Suppressor macrophage treated with lipopolysaccharide for 1 hour (primary cell): ENCODE measurements at regions not wholly inside any gene's neighbourhood (a gene's known extent, or its start where the extent isn't known, plus 50 kb on each side); places are given as distances from the start of the nearest gene placed in this dataset.

Source experiments
- DNase-seq, 3 donors: peaks; one replicate each; pipeline ENCODE4 v3.0.0-alpha.2; 2020 to 2022

GRCh38 chr6:147717991-147718390 lies 209.5 kb downstream of the SAMD5 start:
- no peak for DNase-seq

- no peak for DNase-seq
These were observed 213.7 kb downstream of the SAMD5 start for GRCh38 chr6:147722158-147722557.

- DNase-seq, result no peak
These were observed 216.0 kb downstream of the SAMD5 start for GRCh38 chr6:147724454-147724853.

- no peak for DNase-seq
These were observed 217.9 kb downstream of the SAMD5 start for GRCh38 chr6:147726342-147726741.

GRCh38 chr6:147728903-147729302 lies 220.4 kb downstream of the SAMD5 start:
- no peak for DNase-seq

- DNase-seq, result no peak
These were observed 225.2 kb downstream of the SAMD5 start for GRCh38 chr6:147733686-147734085.

GRCh38 chr6:147734151-147734550 lies 225.7 kb downstream of the SAMD5 start:
- no peak for DNase-seq

GRCh38 chr6:147735924-147736323 lies 227.4 kb downstream of the SAMD5 start:
- no peak for DNase-seq

- DNase-seq, result no peak
These were observed 228.6 kb downstream of the SAMD5 start for GRCh38 chr6:147737115-147737514.

GRCh38 chr6:147738099-147738498 lies 229.6 kb downstream of the SAMD5 start:
- DNase-seq, result no peak

- DNase-seq, result no peak
These were observed 230.1 kb downstream of the SAMD5 start for GRCh38 chr6:147738516-147739162.

- DNase-seq, result no peak
These were observed 231.8 kb downstream of the SAMD5 start for GRCh38 chr6:147740326-147740725.

- DNase-seq, result no peak
These were observed 232.4 kb downstream of the SAMD5 start for GRCh38 chr6:147740916-147741315.

GRCh38 chr6:147741389-147741788 lies 232.9 kb downstream of the SAMD5 start:
- DNase-seq, result no peak

- no peak for DNase-seq
These were observed 233.9 kb downstream of the SAMD5 start for GRCh38 chr6:147742440-147742839.

- DNase-seq, result no peak
These were observed 235.5 kb downstream of the SAMD5 start for GRCh38 chr6:147744012-147744411.

GRCh38 chr6:147749331-147749730 lies 240.8 kb downstream of the SAMD5 start:
- DNase-seq, result no peak

GRCh38 chr6:147750413-147750812 lies 241.9 kb downstream of the SAMD5 start:
- DNase-seq, result no peak

- DNase-seq, result no peak
These were observed 242.7 kb downstream of the SAMD5 start for GRCh38 chr6:147751232-147751631.

GRCh38 chr6:147752689-147753403 lies 244.4 kb downstream of the SAMD5 start:
- no peak for DNase-seq

GRCh38 chr6:147755999-147756398 lies 247.5 kb downstream of the SAMD5 start:
- no peak for DNase-seq

GRCh38 chr6:147756891-147757290 lies 248.4 kb downstream of the SAMD5 start:
- no peak for DNase-seq

- no peak for DNase-seq
These were observed 248.8 kb downstream of the SAMD5 start for GRCh38 chr6:147757291-147757690.

GRCh38 chr6:147758303-147758702 lies 249.8 kb downstream of the SAMD5 start:
- no peak for DNase-seq

GRCh38 chr6:147759093-147759492 lies 250.6 kb downstream of the SAMD5 start:
- no peak for DNase-seq
